IMR-90 (cell line): ENCODE measurements at regions not wholly inside any gene's neighbourhood (a gene's known extent, or its start where the extent isn't known, plus 50 kb on each side); places are given as distances from the start of the nearest gene placed in this dataset.

Source experiments
- ATAC-seq: fragments of 200-7000 bp; cut with Tn5 transposase; 2 replicates; pipeline ENCODE4 v1.9.1; 2020; ENCODE audit warnings: low read depth, mild to moderate bottlenecking, moderate library complexity
- BruUV-seq: library from RNA; stranded (reverse); fragments of 400-500 nt; replicated peaks from 2 replicates; lab custom pipeline; 2021; lab: Mats Ljungman, UMichigan
- CTCF ChIA-PET: fragments of 300-600 bp; formaldehyde crosslinking; extraction: SDS; loops from one replicate; lab custom pipeline; 2021; ENCODE audit warnings: antibody characterized with exemption; lab: Yijun Ruan, JAX
- POLR2A ChIA-PET: fragments of 300-600 bp; sonication (Branson Sonifier 250); formaldehyde crosslinking; loops from one replicate; lab custom pipeline; 2022; ENCODE audit warnings: antibody characterized with exemption; ENCODE audit not compliant: unreplicated experiment; lab: Charles Lee
- DNase-seq: peaks from one replicate; pipeline ENCODE4 v3.0.0; 2013
- H2AFZ ChIP-seq: replicated peaks from 2 replicates; pipeline ENCODE3; 2013; ENCODE audit warnings: low read length, mild to moderate bottlenecking; ENCODE audit not compliant: poor library complexity
- H2AK5ac ChIP-seq: 2 replicates; pipeline ENCODE4 v1.6.1; 2013; ENCODE audit warnings: low read depth, low read length, inconsistent platforms
- H2AK9ac ChIP-seq: replicated peaks from 2 replicates; pipeline ENCODE3; 2013; ENCODE audit warnings: mild to moderate bottlenecking, low read depth, low read length, moderate library complexity; ENCODE audit not compliant: poor library complexity
- H2BK120ac ChIP-seq: 2 replicates; pipeline ENCODE4 v1.6.1; 2013; ENCODE audit warnings: low read depth, low read length, inconsistent platforms
- H2BK15ac ChIP-seq: 3 replicates; pipeline ENCODE4 v1.6.1; 2013; ENCODE audit warnings: low read depth, low read length, inconsistent platforms
- H2BK20ac ChIP-seq: 2 replicates; pipeline ENCODE4 v1.6.1; 2013; ENCODE audit warnings: low read depth, mild to moderate bottlenecking, inconsistent platforms, low read length, moderate library complexity
- H2BK5ac ChIP-seq: 2 replicates; pipeline ENCODE4 v1.6.1; 2013; ENCODE audit warnings: mild to moderate bottlenecking, low read depth, low read length, inconsistent platforms; ENCODE audit not compliant: poor library complexity, severe bottlenecking
- H3K14ac ChIP-seq: replicated peaks from 2 replicates; pipeline ENCODE4 v1.6.1; 2013; ENCODE audit warnings: low read depth, low read length, inconsistent platforms
- H3K18ac ChIP-seq: 2 replicates; pipeline ENCODE4 v1.6.1; 2013; ENCODE audit warnings: low read depth, low read length, control low read depth
- H3K23ac ChIP-seq: 2 replicates; pipeline ENCODE4 v1.6.1; 2013; ENCODE audit warnings: low read depth, low read length, inconsistent platforms
- H3K27ac ChIP-seq: 2 replicates; pipeline ENCODE4 v1.5.1; 2013; ENCODE audit warnings: mild to moderate bottlenecking, control low read depth, low read length; ENCODE audit not compliant: insufficient read depth
- H3K27me3 ChIP-seq: 2 replicates; pipeline ENCODE4 v1.6.1; 2013; ENCODE audit warnings: low read length; ENCODE audit not compliant: control insufficient read depth, insufficient read depth
- H3K36me3 ChIP-seq: 2 replicates; pipeline ENCODE4 v1.6.1; 2013; ENCODE audit warnings: low read length, mixed read lengths; ENCODE audit not compliant: control insufficient read depth, insufficient read depth
- H3K4ac ChIP-seq: 2 replicates; pipeline ENCODE4 v1.6.1; 2013; ENCODE audit warnings: low read depth, low read length, inconsistent platforms
- H3K4me1 ChIP-seq: 2 replicates; pipeline ENCODE4 v1.6.1; 2013; ENCODE audit warnings: low read length, mixed read lengths; ENCODE audit not compliant: control insufficient read depth, insufficient read depth
- H3K4me2 ChIP-seq: 2 replicates; pipeline ENCODE4 v1.6.1; 2013; ENCODE audit warnings: low read depth, mild to moderate bottlenecking, control low read depth, low read length, moderate library complexity
- H3K4me3 ChIP-seq: 2 replicates; pipeline ENCODE4 v1.5.1; 2013; ENCODE audit warnings: low read depth, mild to moderate bottlenecking, control low read depth, low read length, moderate library complexity; ENCODE audit not compliant: insufficient read depth
- H3K56ac ChIP-seq: 2 replicates; pipeline ENCODE4 v1.6.1; 2013; ENCODE audit warnings: low read length, inconsistent platforms; ENCODE audit not compliant: insufficient read depth; ENCODE audit errors: extremely low read depth
- H3K79me1 ChIP-seq, 2 experiments: 2 replicates each; pipeline ENCODE4 v1.6.1; 2013; ENCODE audit warnings: low read length in 2 of 2, inconsistent platforms in 1 of 2, low read depth in 1 of 2
- H3K9ac ChIP-seq: 2 replicates; pipeline ENCODE4 v1.6.1; 2013; ENCODE audit warnings: low read depth, low read length, control low read depth
- H3K9me1 ChIP-seq: 2 replicates; pipeline ENCODE4 v1.6.1; 2013; ENCODE audit warnings: low read length, inconsistent platforms; ENCODE audit not compliant: insufficient read depth
- H3K9me3 ChIP-seq: 2 replicates; pipeline ENCODE4 v1.6.1; 2013; ENCODE audit warnings: low read length; ENCODE audit not compliant: control insufficient read depth, insufficient read depth
- H4K20me1 ChIP-seq: 2 replicates; pipeline ENCODE4 v1.6.1; 2013; ENCODE audit warnings: low read length, inconsistent platforms; ENCODE audit not compliant: insufficient read depth
- H4K5ac ChIP-seq: 2 replicates; pipeline ENCODE4 v1.6.1; 2013; ENCODE audit warnings: mild to moderate bottlenecking, low read depth, low read length, control low read depth
- H4K8ac ChIP-seq, 2 experiments: 2 replicates each; pipeline ENCODE4 v1.6.1; 2013; ENCODE audit warnings: low read depth in 2 of 2, low read length in 2 of 2, control low read depth in 1 of 2, inconsistent platforms in 1 of 2
- H4K91ac ChIP-seq: 2 replicates; pipeline ENCODE4 v1.6.1; 2013; ENCODE audit warnings: low read depth, low read length, inconsistent platforms; ENCODE audit not compliant: insufficient read depth
- BHLHE40 ChIP-seq: fragments of 150-350 bp; IDR thresholded peaks from 2 replicates; pipeline ENCODE4 v1.6.1; 2016; ENCODE audit warnings: mild to moderate bottlenecking, low read depth, low read length
- CHD1 ChIP-seq: IDR thresholded peaks from 2 replicates; pipeline ENCODE4 v1.6.1; 2012; ENCODE audit warnings: low read depth, low read length, improper control_type of control experiment
- FOS ChIP-seq: fragments of 150-350 bp; IDR thresholded peaks from 2 replicates; pipeline ENCODE4 v1.6.1; 2016; ENCODE audit warnings: low read depth, low read length
- MAFK ChIP-seq: IDR thresholded peaks from 2 replicates; pipeline ENCODE4 v1.6.1; 2012; ENCODE audit warnings: low read depth, low read length, improper control_type of control experiment
- MAZ ChIP-seq: IDR thresholded peaks from 2 replicates; pipeline ENCODE4 v1.6.1; 2012; ENCODE audit warnings: low read depth, mild to moderate bottlenecking, low read length, improper control_type of control experiment, moderate library complexity, borderline replicate concordance
- MXI1 ChIP-seq: IDR thresholded peaks from 2 replicates; pipeline ENCODE4 v1.6.1; 2012; ENCODE audit warnings: low read depth, mild to moderate bottlenecking, low read length, moderate library complexity, borderline replicate concordance
- NFE2L2 ChIP-seq: fragments of 150-350 bp; IDR thresholded peaks from 2 replicates; pipeline ENCODE4 v1.6.1; 2016; ENCODE audit warnings: low read depth, mild to moderate bottlenecking, low read length
- POLR2A ChIP-seq: IDR thresholded peaks from 2 replicates; pipeline ENCODE4 v1.6.1; 2012; ENCODE audit warnings: mild to moderate bottlenecking, low read depth, low read length
- SMC3 ChIP-seq: fragments of 150-350 bp; IDR thresholded peaks from 2 replicates; pipeline ENCODE4 v1.6.1; 2016; ENCODE audit warnings: low read depth, mild to moderate bottlenecking, antibody characterized with exemption, low read length, moderate library complexity
- WGBS, 2 experiments: methylation state at CpG; one replicate each; pipeline versions ENCODE4 v1.1.5 to v1.1.7; 2013; ENCODE audit warnings: missing lambda C conversion rate in 2 of 2; ENCODE audit not compliant: insufficient read length in 1 of 2; ENCODE audit errors: extremely low coverage in 2 of 2; 5-methylcytosine and 5-hydroxymethylcytosine counted together
- dilution Hi-C: fragments of 300-500 bp; cut with HindIII; formaldehyde crosslinking; loops from one replicate; pipeline ENCODE4 v1.14.3; 2018; ENCODE audit warnings: low sequenced_read_pairs; ENCODE audit not compliant: unreplicated experiment
- in situ Hi-C: fragments of 300-500 bp; cut with MboI; formaldehyde crosslinking; loops from 3 replicates; pipeline ENCODE4 v1.14.3; 2019; ENCODE audit warnings: low sequenced_read_pairs, inconsistent platforms, mixed read lengths
- intact Hi-C: fragments of 100-400 bp; cut with micrococcal nuclease; formaldehyde crosslinking; loops from 2 replicates; pipeline ENCODE4 v1.10.0; 2022

- no peak overlapping the region for H3K4me3 ChIP-seq
- DNase-seq, result no peak
- CTCF ChIA-PET, result no interaction called here
- dilution Hi-C loops, result no loop called here
- no peak overlapping the region for H3K23ac ChIP-seq
- no peak overlapping the region for H4K91ac ChIP-seq
- no peak overlapping the region for H2BK20ac ChIP-seq
- H3K14ac ChIP-seq, result no peak overlapping the region
- in situ Hi-C loops, result no loop called here
- no peak overlapping the region for H4K8ac ChIP-seq
- intact Hi-C loops, result no loop called here
- H4K5ac ChIP-seq, result no peak overlapping the region
- TF ChIP-seq MAZ, result no peak
- no peak for TF ChIP-seq NFE2L2
- no peak for TF ChIP-seq FOS
- TF ChIP-seq CHD1, result no peak
- TF ChIP-seq MAFK, result no peak
- no peak for TF ChIP-seq BHLHE40
- TF ChIP-seq SMC3, result no peak
- TF ChIP-seq MXI1, result no peak
- TF ChIP-seq POLR2A, result no peak
- no CpG with 5 or more reads among the region's 2 CpGs for WGBS, 2 experiments
- H3K9me3 ChIP-seq, result no peaks in the 10 kb centered on the region
- H2BK120ac ChIP-seq, result no peak overlapping the region
- H3K4me1 ChIP-seq, result no peaks in the 10 kb centered on the region; the same call in 1 of the 2 replicates
- H4K20me1 ChIP-seq, result no peaks in the 10 kb centered on the region
- no peak overlapping the region for H3K4me2 ChIP-seq
- no TSS peak for BruUV-seq
- no peak overlapping the region for H2AFZ ChIP-seq
- no peak overlapping the region for H3K9ac ChIP-seq
- no peak overlapping the region for H3K27ac ChIP-seq
- H2BK5ac ChIP-seq, result no peak overlapping the region
- no peak overlapping the region for H3K4ac ChIP-seq
- POLR2A ChIA-PET, result no interaction called here
- H2AK5ac ChIP-seq, result no peak overlapping the region
- H3K36me3 ChIP-seq, result no peaks in the 10 kb centered on the region
- H3K9me1 ChIP-seq, result 0 out of 2 replicates have a peak, but pooled peaks cover 2% of the 10 kb centered on the region
- no peak overlapping the region for H3K18ac ChIP-seq
- no peak for ATAC-seq
- no peak overlapping the region for H2BK15ac ChIP-seq
- H3K27me3 ChIP-seq, result no peaks in the 10 kb centered on the region
- H3K56ac ChIP-seq, result no peak overlapping the region
- no peaks in the 10 kb centered on the region for H3K79me1 ChIP-seq
- no peak overlapping the region for H2AK9ac ChIP-seq
Observed at GRCh38 chr12:5194306-5194705, 150.6 kb downstream of the KCNA5 start.
